HCT116 (cell line): ENCODE measurements at regions not wholly inside any gene's neighbourhood (a gene's known extent, or its start where the extent isn't known, plus 50 kb on each side); places are given as distances from the start of the nearest gene placed in this dataset.
A peak's percentile ranks its signal among the peaks of the same experiment; 100 is the strongest.

Experiments used
- ATAC-seq: fragments of 200-7000 bp; cut with Tn5 transposase; 2 replicates; pipeline ENCODE4 v1.9.1; 2020; ENCODE audit warnings: mild to moderate bottlenecking, moderate library complexity
- BruUV-seq: library from RNA; stranded (reverse); fragments of 400-500 nt; replicated peaks from 2 replicates; lab custom pipeline; 2021; lab: Mats Ljungman, UMichigan
- CTCF ChIA-PET: fragments of 300-600 bp; sonication (Branson Sonifier 250); formaldehyde crosslinking; loops from one replicate; lab custom pipeline; 2021; ENCODE audit warnings: antibody characterized with exemption; lab: Charles Lee
- POLR2A ChIA-PET: fragments of 300-600, 350-600 bp; sonication (Branson Sonifier 250); formaldehyde crosslinking; loops from one replicate; lab custom pipeline; 2021; ENCODE audit warnings: antibody characterized with exemption; lab: Charles Lee
- RAD21 ChIA-PET, 2 experiments: fragments of 300-600 bp; sonication (Branson Sonifier 250); formaldehyde crosslinking; loops; one replicate each; lab custom pipeline; 2023; ENCODE audit warnings: low total read pairs in 2 of 2; ENCODE audit not compliant: uncharacterized antibody in 2 of 2, unreplicated experiment in 2 of 2, low non-redundant PET in 1 of 2; lab: Charles Lee
- DNase-seq: peaks from one replicate; pipeline ENCODE4 v3.0.0-alpha.2; 2010; ENCODE audit warnings: low read depth, low spot score
- H2AFZ ChIP-seq: fragments of 200-600 bp; shearing (Covaris generic), sonication (generic); 2 replicates; pipeline ENCODE4 v1.6.1; 2017; ENCODE audit warnings: low read depth, mixed run types, mixed read lengths, antibody characterized with exemption, low read length; ENCODE audit not compliant: poor library complexity, severe bottlenecking
- H3K27ac ChIP-seq: 2 replicates; pipeline ENCODE4 v1.5.1; 2012; ENCODE audit warnings: low read depth, low read length
- H3K27me3 ChIP-seq: fragments of 200-600 bp; sonication (generic); 2 replicates; pipeline ENCODE4 v1.6.1; 2016; ENCODE audit warnings: mixed run types, low read length, mixed read lengths; ENCODE audit not compliant: insufficient read depth
- H3K36me3 ChIP-seq, 2 experiments: fragments of 200-500 bp in 1 of 2; fragments of 200-600 bp in 1 of 2; sonication (Bioruptor generic) in 1 of 2; sonication (generic) in 1 of 2; 2 replicates each; pipeline versions ENCODE4 v1.5.1 to v1.6.1; 2014 to 2016; ENCODE audit warnings: low read length in 2 of 2, inconsistent platforms in 1 of 2, mixed read lengths in 1 of 2, mixed run types in 1 of 2; ENCODE audit not compliant: insufficient read depth in 2 of 2, control insufficient read depth in 1 of 2
- H3K4me1 ChIP-seq, 2 experiments: fragments of 200-600 bp in 1 of 2; sonication (generic) in 1 of 2; 2 replicates each; pipeline versions ENCODE4 v1.5.1 to v1.6.1; 2012 to 2017; ENCODE audit warnings: low read length in 2 of 2, inconsistent platforms in 1 of 2, mild to moderate bottlenecking in 1 of 2, mixed read lengths in 1 of 2, mixed run types in 1 of 2, moderate library complexity in 1 of 2; ENCODE audit not compliant: insufficient read depth in 2 of 2, control insufficient read depth in 1 of 2
- H3K4me2 ChIP-seq: fragments of 200-600 bp; sonication (generic); 2 replicates; pipeline ENCODE4 v1.6.1; 2017; ENCODE audit warnings: mixed run types, low read length, mixed read lengths
- H3K4me3 ChIP-seq, 2 experiments: fragments of 200-600 bp in 1 of 2; sonication (generic) in 1 of 2; replicated peaks in 1 of 2; 2 replicates each; pipeline ENCODE4 v1.5.1; 2011 to 2016; ENCODE audit warnings: low read length in 2 of 2, control low read depth in 1 of 2, low read depth in 1 of 2, mild to moderate bottlenecking in 1 of 2, mixed read lengths in 1 of 2, mixed run types in 1 of 2
- H3K79me2 ChIP-seq: fragments of 200-600 bp; sonication (generic); 2 replicates; pipeline ENCODE4 v1.6.1; 2017; ENCODE audit warnings: mild to moderate bottlenecking, mixed run types, low read length, moderate library complexity, mixed read lengths; ENCODE audit not compliant: insufficient read depth
- H3K9ac ChIP-seq: fragments of 200-600 bp; sonication (generic); 2 replicates; pipeline ENCODE4 v1.6.1; 2016; ENCODE audit warnings: low read length, mixed read lengths
- H3K9me2 ChIP-seq: fragments of 200-600 bp; sonication (generic), shearing (Covaris generic); 2 replicates; pipeline ENCODE4 v1.6.1; 2017; ENCODE audit warnings: mixed run types, mild to moderate bottlenecking, moderate library complexity; ENCODE audit not compliant: insufficient read depth
- H3K9me3 ChIP-seq, 2 experiments: fragments of 200-500 bp in 1 of 2; fragments of 200-600 bp in 1 of 2; sonication (Bioruptor generic) in 1 of 2; sonication (generic) in 1 of 2; 2 replicates each; pipeline ENCODE4 v1.6.1; 2014 to 2017; ENCODE audit warnings: low read length in 2 of 2, mixed read lengths in 2 of 2, inconsistent platforms in 1 of 2, low read depth in 1 of 2, mild to moderate bottlenecking in 1 of 2, mixed run types in 1 of 2, moderate library complexity in 1 of 2; ENCODE audit not compliant: control insufficient read depth in 1 of 2, insufficient read depth in 1 of 2
- H4K20me1 ChIP-seq: fragments of 200-600 bp; sonication (generic), shearing (Covaris generic); 2 replicates; pipeline ENCODE4 v1.6.1; 2017; ENCODE audit warnings: mixed run types, mild to moderate bottlenecking, moderate library complexity; ENCODE audit not compliant: insufficient read depth
- CBX3 ChIP-seq: IDR thresholded peaks from 2 replicates; pipeline ENCODE4 v1.6.1; 2012; ENCODE audit warnings: low read depth
- CEBPB ChIP-seq: IDR thresholded peaks from 2 replicates; pipeline ENCODE4 v1.6.1; 2012; ENCODE audit warnings: low read depth
- EGR1 ChIP-seq: IDR thresholded peaks from 2 replicates; pipeline ENCODE4 v1.6.1; 2012; ENCODE audit warnings: low read depth
- EZH2phosphoT487 ChIP-seq: fragments of 200-600 bp; IDR thresholded peaks from 2 replicates; pipeline ENCODE4 v1.6.1; 2018; ENCODE audit warnings: antibody characterized with exemption, borderline replicate concordance
- FOSL1 ChIP-seq: IDR thresholded peaks from 2 replicates; pipeline ENCODE4 v1.6.1; 2012; ENCODE audit warnings: low read depth
- JUND ChIP-seq: IDR thresholded peaks from 2 replicates; pipeline ENCODE4 v1.6.1; 2012
- POLR2A ChIP-seq: IDR thresholded peaks from 2 replicates; pipeline ENCODE4 v1.7.0; 2011; ENCODE audit warnings: borderline replicate concordance; ENCODE audit not compliant: insufficient read depth, insufficient read length; ENCODE audit errors: extremely low read depth
- POLR2AphosphoS5 ChIP-seq: IDR thresholded peaks from 2 replicates; pipeline ENCODE4 v1.6.1; 2011; ENCODE audit warnings: mild to moderate bottlenecking, low read depth, low read length, moderate library complexity
- SP1 ChIP-seq: IDR thresholded peaks from 2 replicates; pipeline ENCODE4 v1.6.1; 2012; ENCODE audit warnings: low read depth
- YY1 ChIP-seq: IDR thresholded peaks from 2 replicates; pipeline ENCODE4 v1.6.1; 2011; ENCODE audit warnings: low read length, low read depth, moderate library complexity, mild to moderate bottlenecking; ENCODE audit not compliant: insufficient replicate concordance; ENCODE audit errors: extremely low read depth
- ZFX ChIP-seq: fragments of 450-650 bp; IDR thresholded peaks from 2 replicates; pipeline ENCODE4 v1.6.1; 2017
- ZNF274 ChIP-seq: fragments of 200-500 bp; sonication (Bioruptor generic); IDR thresholded peaks from 2 replicates; pipeline ENCODE4 v1.6.1; 2014; ENCODE audit warnings: mild to moderate bottlenecking, low read depth, low read length, inconsistent platforms
- intact Hi-C: fragments of 100-400 bp; cut with micrococcal nuclease; formaldehyde crosslinking; loops from 2 replicates; pipeline ENCODE4 v1.10.0; 2022
- TF ChIP-seq, protein P1 (sequence below): IDR thresholded peaks from 2 replicates; pipeline ENCODE4 v1.6.1; 2011; ENCODE audit warnings: mild to moderate bottlenecking, low read length, moderate library complexity; ENCODE audit not compliant: insufficient replicate concordance; ENCODE audit errors: extremely low read depth
- TF ChIP-seq, protein P2 (sequence below): IDR thresholded peaks from 2 replicates; pipeline ENCODE4 v1.6.1; 2012; ENCODE audit warnings: low read depth
- TF ChIP-seq, protein P3 (sequence below): IDR thresholded peaks from 2 replicates; pipeline ENCODE4 v1.6.1; 2012

DNA sequence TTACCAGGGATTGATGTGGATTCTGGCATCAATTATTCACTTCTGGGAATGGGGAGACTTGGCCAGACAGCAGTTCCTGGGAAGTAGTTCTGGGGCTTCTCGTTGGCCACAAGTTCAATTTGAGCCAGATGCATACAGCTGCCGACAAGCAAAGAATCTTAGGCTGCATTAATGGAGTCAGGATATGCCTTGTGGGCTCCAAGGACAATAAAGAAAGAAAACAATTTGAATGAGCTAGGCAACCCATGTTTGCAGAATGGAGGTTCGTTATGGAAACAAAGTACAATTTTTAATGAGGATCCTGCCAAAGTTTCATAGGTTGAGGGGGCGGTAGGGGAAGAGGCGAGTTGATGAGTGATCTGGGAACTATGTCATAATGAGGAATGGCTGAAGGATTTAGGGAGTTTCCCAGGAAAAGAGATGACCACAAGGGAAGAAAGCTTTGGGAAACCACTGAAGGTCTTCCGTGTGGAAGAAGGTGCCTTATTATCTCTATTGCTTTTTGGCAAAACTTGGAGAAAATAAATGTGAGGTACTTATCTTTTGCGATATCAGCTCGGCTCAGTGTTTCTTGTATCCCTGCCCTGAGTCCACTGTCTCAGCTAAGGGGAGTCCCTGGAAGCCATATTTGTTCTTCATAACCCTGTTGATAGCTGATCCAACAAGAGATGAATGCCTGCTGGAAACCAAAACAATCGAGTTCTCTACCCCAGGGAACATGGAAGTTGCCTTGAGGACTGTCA is 181.0 kb upstream of the ZNF217 start:
- Histone ChIP-seq H4K20me1 (no peaks in the 10 kb centered on the region), H3K36me3 (no peaks in the 10 kb centered on the region), H3K9ac (peak overlapping the region; percentile 63), H3K27ac (peak overlapping the region; percentile 93), H3K9me2 (no peaks in the 10 kb centered on the region), H3K4me3 (peak overlapping the region in 1 of 2 experiments; percentile 15; a peak in 2 of 4 replicates), H3K79me2 (no peaks in the 10 kb centered on the region), H3K27me3 (no peaks in the 10 kb centered on the region), H3K4me2 (peak overlapping the region; percentile 68), H3K9me3 (no peaks in the 10 kb centered on the region)
- RAD21 ChIA-PET, result no interaction called here
- CTCF ChIA-PET, result no interaction called here
- intact Hi-C loops, result no loop called here
- DNase-seq, result peak; percentile 54
- POLR2A ChIA-PET, result interaction anchor here (0.9 to 1.5 kb wide), 2 partner anchors 10 to 26 kb away, joined by 3 to 4 read pairs; no protein-coding TSS in a partner anchor
- TF ChIP-seq, protein P1, sequence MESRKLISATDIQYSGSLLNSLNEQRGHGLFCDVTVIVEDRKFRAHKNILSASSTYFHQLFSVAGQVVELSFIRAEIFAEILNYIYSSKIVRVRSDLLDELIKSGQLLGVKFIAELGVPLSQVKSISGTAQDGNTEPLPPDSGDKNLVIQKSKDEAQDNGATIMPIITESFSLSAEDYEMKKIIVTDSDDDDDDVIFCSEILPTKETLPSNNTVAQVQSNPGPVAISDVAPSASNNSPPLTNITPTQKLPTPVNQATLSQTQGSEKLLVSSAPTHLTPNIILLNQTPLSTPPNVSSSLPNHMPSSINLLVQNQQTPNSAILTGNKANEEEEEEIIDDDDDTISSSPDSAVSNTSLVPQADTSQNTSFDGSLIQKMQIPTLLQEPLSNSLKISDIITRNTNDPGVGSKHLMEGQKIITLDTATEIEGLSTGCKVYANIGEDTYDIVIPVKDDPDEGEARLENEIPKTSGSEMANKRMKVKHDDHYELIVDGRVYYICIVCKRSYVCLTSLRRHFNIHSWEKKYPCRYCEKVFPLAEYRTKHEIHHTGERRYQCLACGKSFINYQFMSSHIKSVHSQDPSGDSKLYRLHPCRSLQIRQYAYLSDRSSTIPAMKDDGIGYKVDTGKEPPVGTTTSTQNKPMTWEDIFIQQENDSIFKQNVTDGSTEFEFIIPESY, result no peak
- TF ChIP-seq CEBPB, result no peak
- TF ChIP-seq JUND, result peak; percentile 65
- TF ChIP-seq EGR1, result peak; percentile 93
- TF ChIP-seq YY1, result no peak
- 0 out of 2 replicates have a peak, but pooled peaks have one; percentile 8 for TF ChIP-seq CBX3
- TF ChIP-seq, protein P2, sequence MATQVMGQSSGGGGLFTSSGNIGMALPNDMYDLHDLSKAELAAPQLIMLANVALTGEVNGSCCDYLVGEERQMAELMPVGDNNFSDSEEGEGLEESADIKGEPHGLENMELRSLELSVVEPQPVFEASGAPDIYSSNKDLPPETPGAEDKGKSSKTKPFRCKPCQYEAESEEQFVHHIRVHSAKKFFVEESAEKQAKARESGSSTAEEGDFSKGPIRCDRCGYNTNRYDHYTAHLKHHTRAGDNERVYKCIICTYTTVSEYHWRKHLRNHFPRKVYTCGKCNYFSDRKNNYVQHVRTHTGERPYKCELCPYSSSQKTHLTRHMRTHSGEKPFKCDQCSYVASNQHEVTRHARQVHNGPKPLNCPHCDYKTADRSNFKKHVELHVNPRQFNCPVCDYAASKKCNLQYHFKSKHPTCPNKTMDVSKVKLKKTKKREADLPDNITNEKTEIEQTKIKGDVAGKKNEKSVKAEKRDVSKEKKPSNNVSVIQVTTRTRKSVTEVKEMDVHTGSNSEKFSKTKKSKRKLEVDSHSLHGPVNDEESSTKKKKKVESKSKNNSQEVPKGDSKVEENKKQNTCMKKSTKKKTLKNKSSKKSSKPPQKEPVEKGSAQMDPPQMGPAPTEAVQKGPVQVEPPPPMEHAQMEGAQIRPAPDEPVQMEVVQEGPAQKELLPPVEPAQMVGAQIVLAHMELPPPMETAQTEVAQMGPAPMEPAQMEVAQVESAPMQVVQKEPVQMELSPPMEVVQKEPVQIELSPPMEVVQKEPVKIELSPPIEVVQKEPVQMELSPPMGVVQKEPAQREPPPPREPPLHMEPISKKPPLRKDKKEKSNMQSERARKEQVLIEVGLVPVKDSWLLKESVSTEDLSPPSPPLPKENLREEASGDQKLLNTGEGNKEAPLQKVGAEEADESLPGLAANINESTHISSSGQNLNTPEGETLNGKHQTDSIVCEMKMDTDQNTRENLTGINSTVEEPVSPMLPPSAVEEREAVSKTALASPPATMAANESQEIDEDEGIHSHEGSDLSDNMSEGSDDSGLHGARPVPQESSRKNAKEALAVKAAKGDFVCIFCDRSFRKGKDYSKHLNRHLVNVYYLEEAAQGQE, result no peak
- TF ChIP-seq POLR2AphosphoS5, result no peak
- TF ChIP-seq POLR2A, result no peak
- no peak for TF ChIP-seq ZNF274
- TF ChIP-seq EZH2phosphoT487, result no peak
- TF ChIP-seq, protein P3, sequence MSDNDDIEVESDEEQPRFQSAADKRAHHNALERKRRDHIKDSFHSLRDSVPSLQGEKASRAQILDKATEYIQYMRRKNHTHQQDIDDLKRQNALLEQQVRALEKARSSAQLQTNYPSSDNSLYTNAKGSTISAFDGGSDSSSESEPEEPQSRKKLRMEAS, result peak; percentile 18; the same call in 1 of the 2 replicates
- peak; percentile 65 for TF ChIP-seq SP1
- peak; percentile 55 for TF ChIP-seq FOSL1
- TF ChIP-seq ZFX, result no peak
- TF ChIP-seq, all 23 proteins: peak for 6
- BruUV-seq, result no TSS peak
- peak; percentile 63 for ATAC-seq
- Histone ChIP-seq H2AFZ (peak overlapping the region; percentile 70), H3K4me1 (peaks cover 26 to 46% of the 10 kb centered on the region in 2 experiments)
